HG02798 (cell line): ENCODE measurements at regions not wholly inside any gene's neighbourhood (a gene's known extent, or its start where the extent isn't known, plus 50 kb on each side); places are given as distances from the start of the nearest gene placed in this dataset.
"Not testable (repeated sequence)": the region's sequence is repeated elsewhere in the genome, so short reads cannot be mapped to it uniquely, and the experiment has no call there.

ENCODE experiments used
- ATAC-seq: cut with Tn5 transposase; IDR thresholded peaks from one replicate; pipeline ENCODE4 v1.9.1; 2021; ENCODE audit warnings: mild to moderate bottlenecking; ENCODE audit not compliant: unreplicated experiment, poor library complexity

DNA sequence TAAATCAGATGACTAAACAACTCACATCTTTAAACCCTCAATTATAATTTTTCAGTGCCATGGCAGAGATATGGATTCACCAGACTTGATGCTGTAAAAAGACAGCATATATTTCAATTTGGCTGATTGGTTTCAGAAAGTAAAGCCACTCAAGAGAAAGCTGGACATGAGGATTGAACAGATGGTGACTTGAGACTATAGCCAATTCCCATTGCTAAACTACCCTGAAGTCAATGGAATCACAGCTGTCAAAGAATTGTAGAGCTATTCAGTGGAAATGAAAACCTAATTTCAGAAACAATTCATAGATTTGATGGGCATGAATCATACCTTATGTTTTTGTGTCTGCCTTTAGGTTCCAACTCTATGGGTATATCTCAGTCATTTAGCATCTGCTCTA lies 510.6 kb upstream of the BOD1L1 start:
- ATAC-seq, result no peak

DNA sequence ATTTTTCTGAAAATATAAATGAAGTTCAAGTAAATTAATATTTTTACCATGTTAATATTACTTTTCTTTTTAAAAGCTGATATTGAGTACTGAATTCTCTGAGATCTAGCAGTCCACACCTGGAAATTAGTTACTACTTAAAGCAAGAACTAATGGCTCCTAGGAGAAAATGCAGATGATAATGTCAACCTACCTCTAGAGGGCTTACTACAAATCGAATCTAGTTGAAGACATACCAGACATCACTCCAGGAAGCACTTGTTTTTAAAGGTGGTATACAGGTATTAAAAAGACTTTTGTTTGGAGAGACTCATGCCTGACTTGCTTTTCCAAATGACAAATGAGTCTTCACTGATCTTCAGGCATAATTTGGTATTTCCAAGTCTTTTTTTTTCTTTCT lies 516.4 kb upstream of the BOD1L1 start:
- no peak for ATAC-seq

DNA sequence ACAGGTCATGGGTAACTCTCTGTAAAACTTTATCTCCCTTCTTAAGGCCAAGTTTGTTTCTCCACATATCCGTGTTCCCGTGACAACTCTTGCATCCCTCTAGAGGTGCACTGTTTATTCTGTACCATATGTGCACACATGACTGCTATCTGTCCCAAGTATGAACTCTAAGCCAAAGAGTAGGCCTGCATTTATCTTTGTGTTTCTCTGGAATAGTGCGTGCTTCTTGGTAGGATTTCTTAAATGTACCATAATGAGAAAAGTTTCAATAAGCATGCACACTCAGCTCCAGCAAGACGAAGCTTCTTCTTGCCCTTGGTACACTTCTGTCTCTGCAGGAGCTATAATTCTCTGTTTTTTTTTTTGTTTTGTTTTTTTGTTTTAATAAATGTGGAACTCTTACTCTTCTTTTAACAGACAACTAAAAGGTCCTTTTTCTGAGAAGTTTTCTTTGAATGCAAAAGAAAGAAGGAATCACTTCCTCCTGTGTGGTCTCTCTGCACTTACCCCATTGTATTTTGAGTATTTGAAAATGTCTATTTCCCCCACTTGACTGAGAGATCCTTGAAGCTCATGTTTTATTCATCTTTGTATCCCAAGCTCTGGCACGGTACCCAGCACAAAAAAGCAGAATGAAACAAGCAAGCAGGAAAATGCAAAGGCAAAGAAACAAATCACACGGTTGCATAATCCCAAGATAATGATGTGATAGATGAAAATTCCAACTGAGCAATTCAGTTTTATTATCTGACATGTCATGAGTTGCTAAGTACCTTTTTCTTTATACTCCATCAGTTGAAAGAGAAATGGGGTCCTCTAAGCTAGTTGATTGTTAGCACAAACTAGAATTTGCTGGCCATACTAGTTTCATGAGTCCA lies 521.9 kb upstream of the BOD1L1 start:
- no peak for ATAC-seq

DNA sequence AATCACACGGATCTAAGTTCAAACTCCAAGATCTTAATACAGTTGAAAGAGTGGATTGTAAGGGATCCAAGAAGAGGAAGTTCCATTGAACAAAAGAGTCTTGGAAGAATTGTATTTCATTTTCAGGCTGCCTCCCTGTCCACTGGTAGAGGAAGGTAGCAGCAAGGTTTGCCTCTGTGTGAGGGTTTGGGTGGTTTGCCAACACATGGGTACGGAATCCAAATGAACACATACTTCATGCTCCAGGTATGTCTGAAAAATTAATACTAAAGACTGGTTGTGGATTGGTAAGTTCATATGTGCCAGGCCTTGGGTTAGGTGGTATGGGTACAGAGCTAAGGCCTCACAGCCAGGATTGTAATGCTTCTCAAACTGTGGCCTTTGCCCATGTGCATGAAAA lies 523.6 kb upstream of the BOD1L1 start:
- ATAC-seq, result no peak

DNA sequence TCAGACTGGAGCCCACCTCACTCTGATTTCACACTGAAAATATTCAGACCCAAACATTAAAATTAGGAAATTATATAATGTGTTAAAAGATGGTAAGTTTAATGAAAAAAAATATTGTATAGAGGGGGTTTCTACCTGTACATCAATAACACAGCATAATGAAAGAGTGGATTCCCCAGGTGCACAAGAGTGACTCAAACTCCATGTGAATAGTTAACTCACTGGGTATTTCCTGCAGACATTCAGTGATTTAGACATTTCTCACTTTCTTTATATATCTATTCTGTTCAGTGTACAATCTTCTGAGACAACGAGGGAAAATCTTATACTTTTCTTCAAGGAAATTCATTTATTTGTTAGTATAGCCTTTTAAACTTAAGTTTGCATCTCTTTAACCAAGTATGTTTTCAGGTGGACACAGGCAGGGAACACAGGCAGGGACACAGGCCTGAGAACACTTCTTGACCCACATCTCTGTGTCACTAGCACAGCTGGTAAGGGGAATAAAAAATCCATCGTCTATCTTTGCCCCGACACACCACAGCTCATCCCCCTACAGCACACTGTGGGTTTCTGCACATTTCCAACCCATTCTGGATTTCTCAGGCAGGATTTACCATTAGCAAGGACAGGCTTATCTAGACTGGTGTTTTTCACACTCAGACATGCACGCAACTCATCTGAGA lies 525.5 kb upstream of the BOD1L1 start:
- peak; percentile 74 for ATAC-seq

DNA sequence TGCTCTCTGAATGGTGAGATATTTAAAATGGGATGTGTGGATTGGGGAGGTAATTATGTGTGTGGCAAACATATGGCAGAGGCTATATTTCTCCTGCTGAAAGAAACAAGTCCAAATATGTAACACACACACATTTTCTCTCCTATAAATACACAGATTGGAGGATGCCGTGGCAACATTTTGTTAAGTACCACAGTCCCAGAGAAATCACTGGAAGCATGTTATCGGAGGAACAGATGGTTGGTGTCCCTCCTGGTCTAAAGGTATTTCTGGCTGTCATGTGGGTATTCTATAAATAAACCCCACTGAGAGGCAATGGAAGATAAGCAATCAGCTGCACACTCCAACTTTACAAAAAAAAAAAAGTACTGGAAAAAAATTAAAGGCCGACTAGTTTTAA lies 528.3 kb upstream of the BOD1L1 start:
- no peak for ATAC-seq

DNA sequence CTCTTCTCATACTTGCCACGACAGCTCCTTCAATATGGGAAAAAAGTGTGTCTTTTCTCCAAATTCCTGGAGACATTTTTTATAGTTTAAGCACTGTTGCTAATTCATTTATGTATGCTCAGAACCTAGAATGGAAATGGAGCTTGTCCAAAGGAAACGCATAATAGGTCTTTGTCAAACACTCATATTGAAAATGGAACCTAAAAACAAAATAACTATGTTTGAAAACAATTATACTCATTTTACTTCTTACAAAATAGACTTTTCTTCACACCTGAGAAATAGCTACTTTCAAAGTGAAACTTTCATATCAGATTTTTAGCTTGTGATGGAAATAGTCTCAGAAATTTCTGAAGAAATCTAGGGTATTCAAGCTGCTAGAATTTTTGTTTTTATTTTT lies 529.7 kb upstream of the BOD1L1 start:
- peak; percentile 47 for ATAC-seq

DNA sequence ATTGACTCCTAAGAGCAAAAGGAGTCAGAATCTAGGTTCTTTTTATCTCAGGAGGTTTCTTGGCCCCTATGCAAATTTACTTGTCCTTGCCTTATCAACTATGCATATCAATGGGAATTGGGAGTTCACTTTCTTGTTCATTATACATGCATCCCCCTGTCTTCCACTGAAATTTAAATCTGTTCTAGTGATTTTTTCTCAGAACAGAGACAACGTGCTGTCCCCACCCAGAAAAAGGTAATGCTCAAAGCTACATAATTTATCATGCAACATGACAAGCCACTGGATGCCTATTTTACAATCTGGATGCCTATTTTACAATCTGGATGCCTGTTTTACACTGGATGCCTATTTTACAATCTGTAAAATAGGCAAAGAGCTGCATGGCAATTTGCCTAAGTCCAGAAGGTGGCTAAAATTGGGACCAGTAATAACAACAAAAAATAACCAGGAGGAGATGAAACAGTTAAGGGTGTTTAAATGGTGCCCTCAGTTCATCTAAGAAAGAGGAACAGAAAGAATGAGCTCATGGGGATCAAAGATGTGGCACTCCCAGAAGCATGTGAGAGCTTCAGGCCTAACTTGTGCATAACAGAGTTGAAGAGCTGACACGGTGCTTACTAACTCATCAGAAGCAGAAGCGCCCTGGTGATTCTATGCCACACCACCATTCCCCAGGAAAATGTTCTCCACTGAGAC lies 537.8 kb upstream of the BOD1L1 start:
- ATAC-seq, result peak; percentile 100

DNA sequence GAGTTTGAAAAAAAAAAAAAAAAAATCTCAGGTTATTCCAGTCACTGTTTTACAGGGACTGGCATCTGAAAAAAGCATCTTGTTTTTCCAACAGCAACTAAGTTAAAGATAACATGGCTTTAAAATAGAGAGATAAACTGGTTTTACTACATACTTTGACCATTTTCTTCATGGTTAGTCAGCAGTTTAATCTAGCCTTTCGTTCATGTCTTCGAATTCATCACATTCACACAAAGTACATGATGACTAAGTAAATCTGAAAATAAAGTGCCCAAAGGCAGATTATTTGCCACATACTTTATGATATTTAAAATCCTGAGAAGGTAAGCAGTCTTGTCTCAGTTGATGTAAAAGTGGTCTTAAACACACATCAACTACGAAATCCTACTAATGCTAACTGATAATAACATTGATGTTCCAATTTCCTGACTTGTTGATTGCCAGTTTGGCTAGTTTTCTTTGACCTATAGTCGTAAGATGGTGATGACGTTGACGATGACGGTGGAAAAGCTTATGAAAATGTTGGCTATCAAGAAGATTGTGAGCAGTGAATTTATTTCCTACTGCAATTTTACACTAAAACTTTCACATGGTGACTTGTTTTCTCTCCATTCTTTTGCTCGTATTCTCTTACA lies 540.5 kb upstream of the BOD1L1 start:
- ATAC-seq, result no peak

DNA sequence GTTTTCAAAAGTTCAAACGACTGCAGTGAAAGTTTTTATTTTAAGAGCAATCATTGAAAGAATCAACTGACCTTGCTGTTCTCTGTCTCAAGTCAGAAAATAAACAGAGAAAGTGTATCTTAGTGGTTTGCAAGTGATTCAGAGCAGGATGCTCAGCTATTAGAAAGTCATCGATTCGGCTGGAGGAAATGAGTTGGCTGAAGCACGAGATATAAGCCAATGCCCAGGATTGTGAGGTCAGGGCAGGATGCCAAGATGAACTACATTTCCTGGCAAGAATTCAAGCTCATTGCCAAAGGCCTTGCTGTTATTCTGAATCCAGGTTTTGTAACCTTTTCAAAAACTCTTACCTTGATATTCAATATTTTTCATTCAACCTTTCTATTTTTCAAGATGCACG lies 541.4 kb upstream of the BOD1L1 start:
- peak; percentile 39 for ATAC-seq

DNA sequence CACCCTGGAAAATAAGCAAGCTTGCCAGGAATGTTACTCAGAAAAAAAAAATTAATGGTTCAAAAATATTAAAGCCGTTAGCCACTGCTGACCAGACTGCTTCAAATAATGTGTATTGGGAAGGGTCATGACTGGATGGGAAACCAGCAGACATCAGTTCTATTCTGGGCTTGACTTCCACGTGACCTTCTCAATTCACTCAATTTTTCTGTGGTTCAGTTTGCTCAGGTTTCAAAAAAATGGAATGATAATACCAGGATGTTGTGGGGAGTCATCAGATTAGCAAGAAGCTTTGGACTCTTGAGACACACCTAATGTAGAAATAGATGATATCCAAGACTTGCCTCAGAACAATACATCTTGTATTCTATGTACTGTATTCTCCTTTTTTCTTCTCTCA lies 541.9 kb upstream of the BOD1L1 start:
- no peak for ATAC-seq

DNA sequence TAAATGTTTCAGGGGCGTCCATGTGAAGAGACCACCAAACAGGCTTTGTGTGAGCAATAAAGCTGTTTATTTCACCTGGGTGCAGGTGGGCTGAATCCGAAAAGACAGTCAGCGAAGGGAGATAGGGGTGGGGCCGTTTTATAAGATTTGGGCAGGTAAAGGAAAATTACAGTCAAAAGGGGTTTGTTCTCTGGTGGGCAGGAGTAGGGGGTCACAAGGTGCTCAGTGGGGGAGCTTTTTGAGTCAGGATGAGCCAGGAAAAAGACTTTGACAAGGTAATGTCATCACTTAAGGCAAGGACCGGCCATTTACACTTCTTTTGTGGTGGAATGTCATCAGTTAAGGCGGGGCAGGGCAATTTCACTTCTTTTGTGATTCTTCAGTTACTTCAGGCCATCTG lies 542.4 kb upstream of the BOD1L1 start:
- ATAC-seq, result not testable (repeated sequence)

DNA sequence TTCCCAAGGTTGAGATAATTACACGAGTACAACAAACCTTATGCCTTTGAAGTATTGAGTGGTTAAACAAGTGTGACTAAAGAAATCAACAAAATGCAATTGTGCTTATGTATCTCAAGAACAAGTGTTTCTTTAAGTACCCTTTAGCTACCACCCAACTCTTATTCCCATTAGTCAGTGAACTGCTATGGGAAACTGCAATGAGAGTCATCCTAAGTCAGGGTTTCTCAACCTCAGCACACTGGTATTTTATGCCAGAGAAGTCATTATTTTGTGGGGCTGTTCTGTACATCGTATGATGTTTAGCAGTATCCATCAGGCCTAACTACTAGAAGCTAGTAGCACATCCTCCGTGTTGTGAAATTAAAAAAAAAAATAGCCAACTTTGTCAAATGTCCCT lies 549.1 kb upstream of the BOD1L1 start:
- ATAC-seq, result no peak

DNA sequence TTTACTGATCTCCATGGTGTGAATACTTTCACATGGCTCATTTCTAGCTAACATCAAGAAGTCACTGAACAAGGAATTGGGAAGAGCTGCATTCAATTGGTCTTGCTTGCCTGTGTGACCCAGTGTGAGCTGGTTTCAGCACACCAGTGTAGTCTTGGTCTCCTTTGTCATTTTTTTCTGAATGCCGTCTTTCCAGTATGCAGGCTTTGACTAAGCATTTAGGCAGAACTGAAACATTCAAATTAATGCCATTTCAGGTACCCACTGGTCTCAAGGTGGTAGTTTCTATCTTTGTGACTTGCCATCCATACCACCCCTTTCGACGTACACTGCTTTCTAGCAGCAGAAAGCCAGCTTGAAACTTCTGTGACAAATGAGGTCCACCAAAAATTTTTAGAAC lies 550.5 kb upstream of the BOD1L1 start:
- peak; percentile 89 for ATAC-seq

DNA sequence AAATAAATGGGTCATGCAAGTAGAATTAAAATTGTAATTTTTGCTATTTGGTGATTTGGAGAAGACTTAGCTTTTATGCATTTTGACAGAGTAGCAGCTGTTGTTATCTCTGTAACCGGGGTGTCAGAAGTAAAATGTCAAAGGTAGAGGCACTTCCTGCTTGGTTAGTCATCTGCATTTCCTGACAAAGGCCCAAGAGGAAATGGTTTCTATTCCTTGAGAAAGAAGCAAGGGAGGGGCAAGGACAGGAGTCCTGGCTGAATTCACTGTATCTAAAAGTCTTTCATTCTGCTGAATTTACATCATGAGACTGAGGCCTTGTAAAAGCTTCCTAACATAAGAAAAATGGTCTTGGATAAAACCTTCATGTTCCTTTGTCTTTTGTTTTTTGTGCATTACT lies 550.9 kb upstream of the BOD1L1 start:
- ATAC-seq, result peak; percentile 68

DNA sequence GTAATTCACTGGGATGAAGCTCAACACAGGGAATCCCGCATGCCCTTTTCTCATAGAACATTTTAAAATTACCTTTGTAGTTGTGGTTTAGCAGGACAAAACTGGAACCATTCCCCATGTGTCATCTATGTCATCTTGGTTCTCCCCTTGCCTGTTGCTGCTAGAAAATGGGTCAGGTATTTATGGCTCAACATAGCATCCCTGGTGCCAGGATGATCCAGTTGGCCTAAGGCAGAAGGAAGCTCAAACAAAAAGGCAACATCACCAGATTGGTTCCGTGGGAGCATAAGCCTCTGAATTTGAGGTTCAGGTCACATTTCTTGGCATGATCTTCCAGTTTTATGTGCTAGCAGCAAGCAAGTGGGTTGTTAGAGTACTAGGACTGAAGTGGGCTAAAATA lies 552.6 kb upstream of the BOD1L1 start:
- no peak for ATAC-seq

DNA sequence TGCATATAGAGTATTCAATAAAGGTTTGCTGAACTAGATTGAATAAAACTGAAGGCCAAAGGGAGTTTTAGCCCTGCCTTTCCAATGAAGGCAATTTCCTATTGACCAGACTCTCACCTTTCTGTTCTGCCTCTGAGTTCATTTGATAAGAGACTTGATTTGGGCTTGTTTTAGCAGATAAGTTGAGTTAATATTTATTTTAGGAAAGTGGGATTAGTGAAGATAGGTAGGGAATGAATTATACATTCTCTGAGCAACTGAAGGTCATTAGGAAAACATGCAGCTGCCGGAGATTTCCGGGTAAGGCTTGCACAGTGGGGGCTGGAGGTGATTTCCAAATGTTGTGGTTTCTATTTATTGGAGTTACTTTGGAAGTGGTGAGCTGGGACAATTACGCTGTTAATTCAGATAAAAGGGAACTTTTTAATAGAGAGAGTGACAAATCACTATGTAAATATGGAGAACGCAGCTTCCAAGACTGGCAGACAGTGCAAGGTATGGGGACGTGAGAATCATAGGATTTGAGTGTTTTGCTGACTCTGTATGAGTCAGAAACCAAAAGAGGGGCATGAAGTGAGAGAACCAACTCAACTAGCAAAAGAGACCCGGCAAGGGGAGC lies 553.6 kb upstream of the BOD1L1 start:
- ATAC-seq, result no peak

DNA sequence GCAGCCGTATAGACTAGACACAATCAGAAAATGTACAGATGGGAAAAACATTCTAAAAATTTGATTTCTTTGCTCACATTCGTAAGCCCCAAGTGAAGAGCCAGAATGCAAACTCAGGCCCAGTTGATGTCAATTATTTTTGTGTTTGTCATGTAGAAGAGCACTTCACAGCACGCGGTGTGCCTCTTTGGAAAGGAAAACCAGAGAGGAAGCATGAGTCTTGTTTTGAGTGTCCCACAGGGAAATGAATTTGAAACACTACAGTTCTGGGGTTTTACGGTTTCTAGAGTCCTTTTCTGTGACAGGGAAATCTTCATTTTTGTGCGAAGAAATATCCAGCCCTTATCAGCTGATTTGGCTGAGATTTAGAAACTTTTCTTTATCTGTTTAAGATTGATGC lies 554.6 kb upstream of the BOD1L1 start:
- ATAC-seq, result no peak

DNA sequence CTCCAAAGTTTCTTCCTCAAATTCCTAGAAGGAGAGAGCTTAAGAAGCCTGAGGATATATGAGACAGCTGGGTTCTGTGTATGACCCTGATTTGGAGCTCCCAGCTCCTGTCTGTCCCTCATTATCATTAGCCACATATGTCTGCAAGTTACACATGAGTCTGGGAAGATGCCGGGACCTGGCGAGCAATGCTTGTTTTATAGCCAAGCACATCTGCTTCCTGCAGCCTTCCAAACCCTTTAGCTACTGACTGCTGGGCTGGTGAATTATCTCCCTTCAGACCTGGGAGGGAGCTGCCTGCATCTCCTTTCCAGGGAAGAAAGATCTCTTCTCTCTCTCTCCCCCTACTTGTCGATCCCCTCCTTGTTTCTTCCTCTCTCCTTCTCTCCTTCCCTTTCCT lies 556.7 kb upstream of the BOD1L1 start:
- ATAC-seq, result no peak

DNA sequence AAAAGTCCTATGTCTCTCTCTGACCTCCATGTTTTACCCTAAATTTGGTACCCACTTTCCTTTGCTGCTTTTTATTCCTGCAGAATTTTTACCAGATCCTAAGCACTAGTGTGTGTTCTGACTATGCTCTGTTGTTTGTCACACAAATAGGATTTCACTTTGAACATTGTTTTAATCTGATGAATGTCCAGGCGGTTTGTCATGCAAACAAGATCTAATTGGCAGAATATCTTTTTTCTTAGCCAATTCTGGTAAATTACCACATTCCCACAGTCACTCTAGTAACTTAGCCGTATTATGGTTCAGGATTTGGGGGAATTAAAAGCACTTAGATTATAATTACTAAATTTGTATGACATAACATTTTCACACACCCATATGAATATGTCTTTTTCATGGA lies 557.2 kb upstream of the BOD1L1 start:
- ATAC-seq, result no peak
